ENCODE measurements at regions not wholly inside any gene's neighbourhood (a gene's known extent, or its start where the extent isn't known, plus 50 kb on each side); places are given as distances from the start of the nearest gene placed in this dataset.

DNA sequence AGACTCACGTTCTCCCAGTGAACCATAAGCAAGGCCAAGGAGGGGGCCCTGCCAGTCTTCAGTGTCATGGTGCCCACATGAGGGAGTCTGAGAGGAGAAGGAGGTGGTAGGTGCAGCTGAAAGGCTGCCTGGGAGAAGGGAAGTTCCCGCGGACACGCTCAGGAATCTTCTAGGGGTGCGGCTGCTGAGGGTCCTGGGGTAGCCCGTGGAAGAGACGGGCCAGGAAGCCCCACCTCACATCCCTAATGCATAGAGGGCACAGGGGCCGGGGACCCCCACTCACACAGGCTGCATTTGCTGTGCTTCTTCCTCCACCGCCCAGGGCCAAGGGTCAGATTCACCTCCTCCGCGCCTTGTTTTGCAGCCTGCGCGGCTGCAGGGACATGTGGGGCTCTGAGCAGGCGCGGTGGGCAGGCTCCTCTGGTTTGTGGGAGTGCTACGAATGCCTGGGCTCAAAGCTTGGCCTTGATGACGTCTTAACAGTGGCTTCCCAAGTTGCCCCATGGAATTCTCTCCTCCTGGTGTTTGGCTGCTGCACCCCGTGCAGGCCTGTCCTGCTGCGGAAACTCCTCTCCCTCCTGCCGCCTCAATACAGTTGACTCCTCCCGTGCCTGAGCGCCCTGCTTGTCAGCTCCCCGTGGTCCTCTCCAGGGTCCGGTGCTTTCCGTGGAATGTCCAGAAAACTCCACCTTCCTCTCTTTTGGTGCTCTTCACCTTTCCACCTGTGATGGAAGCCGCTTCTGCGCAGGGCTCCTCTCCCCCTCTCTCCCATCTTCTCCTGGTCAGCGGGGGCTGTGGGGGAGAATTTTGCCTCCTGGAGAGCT, 95.7 kb downstream of the VAPA start:
- H3K36me3 ChIP-seq: no peaks in the 10 kb centered on the region
- H3K9me3 ChIP-seq: no peaks in the 10 kb centered on the region
- DNase-seq (ENCODE audit: low spot score in 2 of 2): no peak
- no peak overlapping the region for H3K27ac ChIP-seq
- intact Hi-C loops (cut with DNase I; ENCODE audit: low total_unique reads): no loop called here
- TF ChIP-seq, protein P1, sequence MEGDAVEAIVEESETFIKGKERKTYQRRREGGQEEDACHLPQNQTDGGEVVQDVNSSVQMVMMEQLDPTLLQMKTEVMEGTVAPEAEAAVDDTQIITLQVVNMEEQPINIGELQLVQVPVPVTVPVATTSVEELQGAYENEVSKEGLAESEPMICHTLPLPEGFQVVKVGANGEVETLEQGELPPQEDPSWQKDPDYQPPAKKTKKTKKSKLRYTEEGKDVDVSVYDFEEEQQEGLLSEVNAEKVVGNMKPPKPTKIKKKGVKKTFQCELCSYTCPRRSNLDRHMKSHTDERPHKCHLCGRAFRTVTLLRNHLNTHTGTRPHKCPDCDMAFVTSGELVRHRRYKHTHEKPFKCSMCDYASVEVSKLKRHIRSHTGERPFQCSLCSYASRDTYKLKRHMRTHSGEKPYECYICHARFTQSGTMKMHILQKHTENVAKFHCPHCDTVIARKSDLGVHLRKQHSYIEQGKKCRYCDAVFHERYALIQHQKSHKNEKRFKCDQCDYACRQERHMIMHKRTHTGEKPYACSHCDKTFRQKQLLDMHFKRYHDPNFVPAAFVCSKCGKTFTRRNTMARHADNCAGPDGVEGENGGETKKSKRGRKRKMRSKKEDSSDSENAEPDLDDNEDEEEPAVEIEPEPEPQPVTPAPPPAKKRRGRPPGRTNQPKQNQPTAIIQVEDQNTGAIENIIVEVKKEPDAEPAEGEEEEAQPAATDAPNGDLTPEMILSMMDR (IDR thresholded peaks at IDR 0.05): no peak
- TF ChIP-seq POLR2A (IDR thresholded peaks at IDR 0.05) (no peak), POLR2AphosphoS5 (IDR thresholded peaks at IDR 0.05) (no peak)
- no peaks in the 10 kb centered on the region for H3K4me1 ChIP-seq
- H3K4me3 ChIP-seq: no peak overlapping the region
- no peaks in the 10 kb centered on the region for H3K27me3 ChIP-seq

DNA sequence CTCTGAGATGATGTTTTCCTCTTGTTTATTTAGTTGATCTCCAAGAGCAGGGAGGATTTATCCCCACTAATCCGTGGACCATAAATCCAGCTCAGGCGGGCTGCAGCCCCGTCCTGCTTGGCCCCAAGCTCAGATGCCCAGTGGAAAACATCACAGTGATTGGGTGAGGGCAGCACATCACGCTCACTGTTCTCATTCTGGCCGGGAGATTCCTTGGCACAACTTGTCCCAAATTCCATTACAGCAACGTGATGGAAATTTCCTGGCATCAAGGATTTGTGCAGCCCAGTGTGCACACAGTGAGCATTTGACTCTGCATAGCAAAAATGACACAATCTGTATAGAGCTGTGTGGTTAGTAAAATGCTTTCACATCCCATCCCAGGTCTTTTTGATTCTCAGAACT, 96.8 kb downstream of the VAPA start:
- H3K4me1 ChIP-seq: no peaks in the 10 kb centered on the region
- H3K36me3 ChIP-seq: no peaks in the 10 kb centered on the region
- no peaks in the 10 kb centered on the region for H3K27me3 ChIP-seq
- TF ChIP-seq POLR2A (IDR thresholded peaks at IDR 0.05) (no peak), POLR2AphosphoS5 (IDR thresholded peaks at IDR 0.05) (peak; percentile 49 to 83 (median 64))
- intact Hi-C loops (cut with DNase I; ENCODE audit: low total_unique reads): no loop called here
- H3K4me3 ChIP-seq: no peak overlapping the region
- H3K9me3 ChIP-seq: no peaks in the 10 kb centered on the region
- H3K27ac ChIP-seq: peak overlapping the region in 1 of 2 donors; percentile 48
- DNase-seq (ENCODE audit: low spot score in 2 of 2): peak in 1 of 2 donors; percentile 74

DNA sequence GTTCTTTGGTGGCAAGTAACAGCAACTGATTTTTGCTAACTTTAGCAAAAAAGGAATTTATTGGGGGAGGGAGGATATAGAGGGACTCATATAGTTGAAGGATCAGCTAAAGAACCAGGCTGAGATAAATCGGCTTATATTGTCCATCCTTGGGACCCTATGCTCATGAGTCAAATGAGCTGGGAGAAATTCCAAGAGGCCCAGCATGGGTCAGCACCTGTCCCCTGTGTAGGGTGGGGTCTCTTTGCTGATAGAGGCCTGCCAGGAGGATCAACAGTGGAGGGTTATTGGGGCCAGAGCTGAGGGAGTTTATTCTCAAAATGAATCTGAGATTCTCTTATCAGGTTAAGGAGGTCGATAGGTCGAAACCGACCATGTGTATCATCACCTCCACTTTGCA, 97.2 kb downstream of the VAPA start:
- Histone ChIP-seq H3K9me3 (no peaks in the 10 kb centered on the region), H3K27ac (peak overlapping the region in 1 of 2 donors; percentile 48), H3K4me3 (no peak overlapping the region), H3K27me3 (no peaks in the 10 kb centered on the region), H3K36me3 (no peaks in the 10 kb centered on the region), H3K4me1 (peaks cover 0 to 1% of the 10 kb centered on the region in 2 donors)
- no peak for DNase-seq (ENCODE audit: low spot score in 2 of 2)
- TF ChIP-seq, protein P1 (IDR thresholded peaks at IDR 0.05): no peak
- TF ChIP-seq POLR2AphosphoS5 (IDR thresholded peaks at IDR 0.05) (no peak), POLR2A (IDR thresholded peaks at IDR 0.05) (no peak)
- intact Hi-C loops (cut with DNase I; ENCODE audit: low total_unique reads): no loop called here

DNA sequence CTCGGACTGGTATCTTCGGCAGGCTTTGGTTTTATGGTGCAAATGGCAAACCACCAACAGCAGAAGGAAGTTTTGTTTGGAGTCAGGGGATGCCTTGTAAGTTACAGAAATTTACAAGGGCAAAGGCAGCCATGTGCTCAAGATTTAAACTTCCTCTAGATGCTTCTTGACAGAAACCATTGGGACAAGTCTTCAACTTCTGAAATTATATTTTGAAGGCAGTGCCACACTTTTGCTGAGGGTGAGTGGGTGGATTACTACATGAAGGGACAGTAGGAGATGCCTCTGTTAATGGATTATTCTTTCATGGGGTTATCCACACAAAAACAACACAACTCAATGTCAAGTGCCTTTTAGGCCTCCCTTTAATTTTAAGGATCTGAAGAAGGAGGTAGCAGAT, 97.9 kb downstream of the VAPA start:
- H3K36me3 ChIP-seq: no peaks in the 10 kb centered on the region
- H3K9me3 ChIP-seq: no peaks in the 10 kb centered on the region
- H3K4me3 ChIP-seq: no peak overlapping the region
- H3K27me3 ChIP-seq: no peaks in the 10 kb centered on the region
- intact Hi-C loops (cut with DNase I; ENCODE audit: low total_unique reads): no loop called here
- no peak for TF ChIP-seq POLR2AphosphoS5 (IDR thresholded peaks at IDR 0.05)
- TF ChIP-seq, protein P1 (IDR thresholded peaks at IDR 0.05): no peak
- DNase-seq (ENCODE audit: low spot score in 2 of 2): no peak
- H3K4me1 ChIP-seq: peaks cover 0 to 4% of the 10 kb centered on the region in 2 donors
- no peak overlapping the region for H3K27ac ChIP-seq

DNA sequence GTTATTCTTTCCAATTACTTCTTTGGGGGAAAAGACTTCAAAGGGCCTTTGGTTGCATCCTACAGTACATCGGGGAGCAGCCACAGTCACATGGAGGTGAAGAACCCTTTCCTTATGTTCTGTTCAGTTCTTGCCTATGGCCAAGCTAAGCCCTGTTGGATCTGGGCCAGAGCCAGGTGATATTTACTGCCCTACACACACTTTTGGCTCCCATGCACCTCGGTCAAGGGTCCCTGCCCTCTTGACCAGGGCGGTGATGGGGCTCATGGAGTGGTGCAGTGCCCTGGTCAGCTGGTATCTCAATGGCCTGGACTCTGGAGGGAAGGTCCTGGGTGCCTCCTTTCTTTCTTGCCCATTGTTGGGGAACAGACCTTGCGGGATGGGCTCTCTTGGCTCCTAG, 98.7 kb downstream of the VAPA start:
- Histone ChIP-seq H3K4me1 (peaks cover 0 to 4% of the 10 kb centered on the region in 2 donors), H3K36me3 (no peaks in the 10 kb centered on the region), H3K27me3 (no peaks in the 10 kb centered on the region), H3K4me3 (no peak overlapping the region), H3K9me3 (no peaks in the 10 kb centered on the region), H3K27ac (no peak overlapping the region)
- TF ChIP-seq POLR2A (IDR thresholded peaks at IDR 0.05): no peak
- TF ChIP-seq, protein P1 (IDR thresholded peaks at IDR 0.05): no peak
- no peak for DNase-seq (ENCODE audit: low spot score in 2 of 2)
- intact Hi-C loops (cut with DNase I; ENCODE audit: low total_unique reads): no loop called here

Data from breast epithelium (tissue), 4 donors.